ENCODE measurements at regions not wholly inside any gene's neighbourhood (a gene's known extent, or its start where the extent isn't known, plus 50 kb on each side); places are given as distances from the start of the nearest gene placed in this dataset.

DNA sequence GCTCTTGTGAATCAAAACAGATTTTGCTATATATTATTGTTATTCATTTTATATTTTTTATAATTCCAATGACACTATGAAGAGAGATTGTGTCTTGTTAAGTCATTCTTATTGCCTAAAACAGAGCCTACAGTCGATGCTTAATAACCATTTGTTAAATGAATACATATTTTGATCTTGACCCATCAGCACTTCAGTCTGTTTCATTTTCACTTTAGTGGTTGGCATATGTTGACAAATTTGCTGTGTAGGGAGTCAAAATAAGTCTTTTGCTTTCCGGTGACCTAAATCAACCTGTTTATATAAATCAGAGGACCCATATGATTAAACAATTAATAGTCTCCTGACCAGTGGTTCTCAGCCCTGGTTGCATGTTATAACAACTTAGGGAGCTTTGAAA lies 97.1 kb downstream of the TXNL1 start:
- TF ChIP-seq GATA2 (IDR thresholded peaks at IDR 0.05; ENCODE audit: low read depth, low read length) (no peak), GATA3 (IDR thresholded peaks at IDR 0.05; ENCODE audit: low read depth, low read length) (no peak)

Measured in SH-SY5Y (cell line).